HG03025 (cell line): ENCODE measurements at regions not wholly inside any gene's neighbourhood (a gene's known extent, or its start where the extent isn't known, plus 50 kb on each side); places are given as distances from the start of the nearest gene placed in this dataset.
"Not testable (repeated sequence)": the region's sequence is repeated elsewhere in the genome, so short reads cannot be mapped to it uniquely, and the experiment has no call there.

Experiments used
- ATAC-seq: cut with Tn5 transposase; IDR thresholded peaks from one replicate; pipeline ENCODE4 v1.9.1; 2021; ENCODE audit warnings: mild to moderate bottlenecking, moderate library complexity; ENCODE audit not compliant: unreplicated experiment, low FRiP score

GRCh38 chr6:119716668-119717270 is 367.2 kb upstream of the MAN1A1 start:
- ATAC-seq, result no peak

GRCh38 chr6:119713903-119714302 is 364.3 kb upstream of the MAN1A1 start:
- ATAC-seq, result no peak

GRCh38 chr6:119686644-119687043 is 337.1 kb upstream of the MAN1A1 start:
- no peak for ATAC-seq

GRCh38 chr6:119686240-119686639 is 336.7 kb upstream of the MAN1A1 start:
- ATAC-seq, result no peak

- ATAC-seq, result no peak
These were observed 334.1 kb upstream of the MAN1A1 start for GRCh38 chr6:119683671-119684070.

- no peak for ATAC-seq
These were observed 333.5 kb upstream of the MAN1A1 start for GRCh38 chr6:119683031-119683430.

GRCh38 chr6:119678961-119679360 is 329.4 kb upstream of the MAN1A1 start:
- ATAC-seq, result no peak

GRCh38 chr6:119677384-119677783 is 327.8 kb upstream of the MAN1A1 start:
- ATAC-seq, result no peak

GRCh38 chr6:119676961-119677360 is 327.4 kb upstream of the MAN1A1 start:
- no peak for ATAC-seq

GRCh38 chr6:119676230-119676629 is 326.7 kb upstream of the MAN1A1 start:
- ATAC-seq, result no peak

- ATAC-seq, result no peak
These were observed 324.2 kb upstream of the MAN1A1 start for GRCh38 chr6:119673741-119674140.

GRCh38 chr6:119672725-119673124 is 323.2 kb upstream of the MAN1A1 start:
- ATAC-seq, result no peak

- ATAC-seq, result no peak
These were observed 321.5 kb upstream of the MAN1A1 start for GRCh38 chr6:119671105-119671504.

- ATAC-seq, result no peak
These were observed 319.7 kb upstream of the MAN1A1 start for GRCh38 chr6:119669221-119669620.

- not testable (repeated sequence) for ATAC-seq
These were observed 315.9 kb upstream of the MAN1A1 start for GRCh38 chr6:119665432-119665831.

- ATAC-seq, result no peak
These were observed 312.1 kb upstream of the MAN1A1 start for GRCh38 chr6:119661628-119662027.

GRCh38 chr6:119661078-119661477 is 311.5 kb upstream of the MAN1A1 start:
- ATAC-seq, result no peak

GRCh38 chr6:119658917-119659316 is 309.4 kb upstream of the MAN1A1 start:
- no peak for ATAC-seq

GRCh38 chr6:119655124-119655523 is 305.6 kb upstream of the MAN1A1 start:
- ATAC-seq, result no peak

- no peak for ATAC-seq
These were observed 303.8 kb upstream of the MAN1A1 start for GRCh38 chr6:119653329-119653728.

- no peak for ATAC-seq
These were observed 300.0 kb upstream of the MAN1A1 start for GRCh38 chr6:119649531-119649930.

GRCh38 chr6:119647309-119647708 is 297.7 kb upstream of the MAN1A1 start:
- no peak for ATAC-seq

GRCh38 chr6:119643876-119644275 is 294.3 kb upstream of the MAN1A1 start:
- ATAC-seq, result no peak
